Raji (cell line): ENCODE measurements at regions not wholly inside any gene's neighbourhood (a gene's known extent, or its start where the extent isn't known, plus 50 kb on each side); places are given as distances from the start of the nearest gene placed in this dataset.

ENCODE experiments used
- POLR2A ChIP-seq: IDR thresholded peaks from 2 replicates; pipeline ENCODE4 v1.6.1; 2011; ENCODE audit warnings: low read depth, low read length, control low read depth; ENCODE audit not compliant: insufficient read depth

GRCh38 chr1:56197946-56198345 is 381.4 kb downstream of the PLPP3 start:
- TF ChIP-seq POLR2A, result no peak

GRCh38 chr1:56196839-56197238 is 382.5 kb downstream of the PLPP3 start:
- TF ChIP-seq POLR2A, result no peak

DNA sequence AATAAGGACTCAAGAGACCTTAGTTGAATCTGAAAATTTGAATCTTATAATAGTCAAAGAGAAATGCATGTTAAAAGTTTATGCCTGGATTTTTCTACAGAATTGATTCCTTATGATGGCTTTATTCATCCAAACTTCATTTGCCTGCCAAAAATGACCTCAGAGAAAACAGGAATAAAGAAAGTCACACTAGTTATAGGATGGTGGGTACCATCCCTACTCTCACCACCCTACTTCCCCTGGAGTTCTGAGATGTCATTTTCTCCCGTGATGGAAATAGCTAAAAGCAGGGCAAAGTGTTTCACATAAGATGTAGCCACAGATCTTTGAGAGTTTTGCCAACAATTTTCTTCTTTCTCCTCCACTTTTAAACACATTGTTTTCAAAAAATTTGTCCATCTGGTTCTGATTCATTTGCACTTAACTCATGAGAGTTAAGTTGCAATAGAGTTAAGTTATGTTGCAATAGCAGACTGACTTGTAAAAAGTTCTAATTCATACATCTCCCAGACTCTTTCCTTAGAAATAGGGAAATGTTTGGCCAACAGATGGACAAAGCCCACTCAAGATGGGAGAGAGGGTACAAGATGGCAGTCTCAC is 384.6 kb downstream of the PLPP3 start:
- TF ChIP-seq POLR2A, result no peak

- no peak for TF ChIP-seq POLR2A
These were observed 385.7 kb downstream of the PLPP3 start for GRCh38 chr1:56193656-56194055.

- TF ChIP-seq POLR2A, result no peak
These were observed 388.0 kb downstream of the PLPP3 start for GRCh38 chr1:56191369-56191768.

DNA sequence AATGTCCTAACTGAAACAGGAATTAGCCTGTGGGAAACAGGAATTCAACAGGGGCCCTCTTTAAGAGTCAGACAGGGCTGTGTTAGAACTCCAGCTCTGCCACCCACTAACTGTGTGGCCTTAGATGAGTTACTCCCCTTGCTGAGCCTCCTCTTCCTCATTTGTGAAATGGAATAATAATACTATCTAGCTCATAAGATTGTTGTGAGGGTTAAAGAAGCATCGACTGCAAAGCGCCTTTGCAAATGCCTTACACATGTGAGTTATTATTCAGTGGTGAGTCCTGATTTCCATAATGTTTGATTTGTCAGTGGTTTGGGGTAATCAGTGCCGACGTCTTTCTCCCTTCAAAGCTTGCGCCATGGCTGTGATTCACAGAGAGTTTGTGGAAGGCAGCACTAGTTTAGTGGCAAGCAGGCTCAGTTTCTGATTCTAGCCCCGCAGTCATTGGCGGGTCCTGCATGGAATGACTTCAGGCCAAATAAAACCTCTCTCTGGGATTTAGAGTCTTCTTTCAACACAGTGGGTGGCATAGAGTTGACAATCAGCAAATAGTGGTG is 388.5 kb downstream of the PLPP3 start:
- no peak for TF ChIP-seq POLR2A

DNA sequence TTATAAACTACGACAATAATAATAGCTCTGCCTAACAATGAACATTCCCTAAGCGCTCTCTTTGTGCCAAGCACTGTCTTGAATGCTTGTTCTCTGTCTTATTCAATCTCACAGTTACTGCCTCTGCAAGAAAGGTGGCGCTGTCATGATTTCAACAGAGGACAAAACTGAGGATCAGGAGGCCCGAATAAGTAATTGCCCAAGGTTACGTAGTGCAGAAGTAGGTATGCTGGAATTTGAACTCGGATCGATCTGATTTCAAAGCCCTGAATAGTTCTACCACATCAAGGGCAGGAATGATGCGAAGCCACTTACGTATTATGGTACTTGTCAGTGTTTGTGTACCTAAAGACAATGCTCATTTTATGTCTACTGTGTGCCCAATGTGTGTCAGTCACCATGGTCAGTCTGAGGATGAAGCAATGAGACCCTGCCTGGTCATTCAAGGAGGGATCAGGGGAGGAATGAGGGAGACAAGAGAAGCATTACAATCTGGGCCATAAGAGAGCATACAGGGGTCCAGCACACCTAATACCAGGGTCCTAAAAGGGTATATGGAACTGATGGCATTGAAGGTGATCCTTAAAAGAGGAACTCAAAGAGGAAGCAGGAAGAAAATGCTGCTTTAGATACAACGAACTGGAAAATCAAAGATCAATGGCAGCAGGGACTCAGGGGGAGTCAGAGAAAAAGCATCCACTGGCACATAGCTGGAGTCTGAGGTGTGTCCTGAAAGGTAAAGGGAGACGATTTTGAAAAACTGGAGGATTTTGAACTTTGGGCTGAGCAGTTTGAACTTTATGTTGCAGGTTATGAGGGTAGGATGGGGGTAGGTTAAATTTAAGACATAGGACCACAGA is 389.2 kb downstream of the PLPP3 start:
- no peak for TF ChIP-seq POLR2A

DNA sequence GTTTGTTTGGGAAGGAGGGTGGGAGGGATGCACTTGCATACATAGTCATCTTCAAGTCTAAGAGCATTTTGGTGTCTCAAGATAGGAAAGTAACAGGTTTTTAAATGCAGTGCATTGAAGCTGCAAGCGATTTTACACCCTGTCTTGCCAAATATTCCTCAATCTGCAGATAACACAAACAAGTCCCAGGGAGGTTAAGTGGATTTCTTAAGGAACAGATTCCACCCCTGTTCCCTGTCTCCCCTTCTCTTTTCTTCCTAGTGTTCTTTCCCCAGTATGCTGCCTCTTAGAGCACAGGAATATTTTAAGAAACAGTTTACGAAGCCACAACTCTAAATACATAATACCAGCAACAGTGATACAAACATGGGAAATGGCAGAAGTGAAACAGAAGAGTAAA is 389.9 kb downstream of the PLPP3 start:
- TF ChIP-seq POLR2A, result no peak

DNA sequence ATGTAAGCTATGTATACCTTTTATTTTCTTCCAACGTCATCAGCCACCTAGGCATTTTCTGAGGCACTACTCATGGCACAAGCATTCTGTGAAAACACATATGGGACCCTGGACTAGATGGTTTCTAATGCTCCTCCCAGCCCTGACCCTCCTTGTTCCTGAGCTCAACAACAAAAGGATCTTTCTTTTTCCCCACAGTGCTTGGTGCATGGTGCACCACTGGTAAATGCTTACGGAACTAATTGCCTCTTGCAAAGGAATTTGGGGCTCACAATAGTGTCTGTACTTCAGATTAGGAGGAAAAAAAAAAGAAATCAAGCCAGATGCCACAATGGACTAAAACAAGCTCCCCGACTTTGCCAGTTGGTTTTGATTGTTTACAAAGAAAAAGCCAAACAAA is 390.5 kb downstream of the PLPP3 start:
- no peak for TF ChIP-seq POLR2A

GRCh38 chr1:56188221-56188620 is 391.1 kb downstream of the PLPP3 start:
- TF ChIP-seq POLR2A, result no peak

- TF ChIP-seq POLR2A, result no peak
These were observed 392.0 kb downstream of the PLPP3 start for GRCh38 chr1:56187405-56187804.

- TF ChIP-seq POLR2A, result no peak
These were observed 393.9 kb downstream of the PLPP3 start for GRCh38 chr1:56185493-56185892.

DNA sequence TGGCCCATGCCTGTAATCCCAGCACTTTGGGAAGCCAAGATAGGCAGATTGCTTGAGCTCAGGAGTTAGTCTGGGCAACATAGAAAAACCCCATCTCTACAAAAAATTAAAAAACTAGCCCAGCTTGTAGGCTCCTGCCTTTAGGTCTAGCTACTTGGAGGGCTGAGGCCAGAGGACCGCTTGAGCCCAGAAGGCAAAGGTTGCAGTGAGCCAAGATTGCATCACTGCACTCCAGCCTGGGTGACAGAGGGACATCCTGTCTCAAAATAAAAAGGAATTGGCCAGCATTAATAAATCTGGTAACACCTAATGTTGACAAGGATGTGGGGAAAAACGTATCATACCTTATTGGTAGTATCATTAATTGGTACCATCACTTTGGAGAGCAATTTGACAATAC is 396.2 kb downstream of the PLPP3 start:
- no peak for TF ChIP-seq POLR2A

- no peak for TF ChIP-seq POLR2A
These were observed 398.7 kb downstream of the PLPP3 start for GRCh38 chr1:56180520-56181190.

DNA sequence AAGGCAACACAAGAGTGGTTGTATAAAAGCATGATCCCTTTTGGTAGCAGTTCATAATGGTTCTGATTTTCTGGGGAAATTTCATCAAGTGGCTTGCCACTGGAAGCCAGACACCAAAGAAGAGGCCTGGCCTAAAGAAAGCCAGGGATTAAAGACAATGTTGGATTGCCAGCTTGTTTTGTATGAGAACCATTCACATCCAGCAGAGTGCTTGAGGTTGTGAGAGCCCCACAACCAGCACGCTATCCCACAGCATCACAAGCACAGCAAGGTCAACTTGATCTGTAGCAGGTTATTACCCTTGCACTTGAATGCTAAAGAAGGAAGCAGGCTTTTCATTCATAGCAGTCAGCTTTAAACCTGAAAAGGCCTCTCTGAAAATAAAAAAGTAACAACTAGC is 399.8 kb downstream of the PLPP3 start:
- TF ChIP-seq POLR2A, result no peak

GRCh38 chr1:56175211-56175610 is 404.2 kb downstream of the PLPP3 start:
- no peak for TF ChIP-seq POLR2A
